Omental fat pad (tissue), 3 donors: ENCODE measurements at regions not wholly inside any gene's neighbourhood (a gene's known extent, or its start where the extent isn't known, plus 50 kb on each side); places are given as distances from the start of the nearest gene placed in this dataset.

Experiments used
- ATAC-seq: fragments of 150-250 bp; one replicate; pipeline ENCODE4 v1.9.1; 2016; ENCODE audit warnings: mild to moderate bottlenecking, moderate library complexity; ENCODE audit not compliant: low FRiP score
- DNase-seq: peaks from one replicate; pipeline ENCODE4 v3.0.0-alpha.2; 2019; ENCODE audit warnings: low spot score
- CTCF ChIP-seq, 3 donors: fragments of 450-650 bp; IDR thresholded peaks; one replicate each; pipeline ENCODE4 v1.5.1; 2016 to 2017; ENCODE audit warnings: antibody characterized with exemption in 3 of 3, mild to moderate bottlenecking in 3 of 3, moderate library complexity in 2 of 3

DNA sequence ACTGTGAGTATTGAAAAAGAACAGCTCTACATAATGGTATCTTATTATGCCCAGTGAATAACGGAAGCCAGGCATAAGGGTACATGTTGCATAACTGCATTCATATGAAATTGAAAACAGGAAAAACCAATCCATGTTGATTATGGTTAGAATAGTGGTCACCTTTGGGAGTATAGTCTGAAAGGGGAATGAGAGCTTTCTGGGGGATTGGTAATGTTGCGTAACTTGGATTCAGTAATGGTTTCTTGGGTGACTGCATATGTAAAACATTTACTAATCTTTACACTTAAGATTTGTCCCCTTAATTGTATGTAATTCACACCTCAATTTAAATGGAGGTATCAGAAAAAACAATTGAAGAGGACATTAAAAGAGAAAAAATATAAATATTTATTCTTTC is 292.1 kb downstream of the LMO4 start:
- no peak for TF ChIP-seq CTCF (IDR thresholded peaks at IDR 0.05)
- ATAC-seq (no peak), DNase-seq (no peak)

DNA sequence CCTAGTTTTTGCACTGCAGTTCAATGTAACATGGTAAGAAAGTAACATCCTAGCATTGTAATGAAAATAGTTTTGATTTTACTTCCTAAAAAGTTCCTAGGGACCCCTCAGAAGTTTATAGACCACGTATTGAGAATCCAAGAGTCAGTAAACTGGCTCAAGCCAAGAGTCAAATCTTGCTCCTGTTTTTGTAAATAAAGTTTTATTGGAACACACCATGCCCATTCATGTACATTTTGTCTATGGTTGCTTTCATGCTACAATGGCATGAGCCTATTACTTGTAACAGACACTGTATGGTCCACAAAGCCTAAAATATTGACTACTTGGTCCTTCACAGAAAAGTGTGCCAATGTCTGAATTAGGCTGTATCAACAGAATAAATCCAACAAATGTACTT is 301.0 kb downstream of the LMO4 start:
- TF ChIP-seq CTCF (IDR thresholded peaks at IDR 0.05), result no peak
- no peak for DNase-seq
- no peak for ATAC-seq

GRCh38 chr1:87632232-87632631 is 303.6 kb downstream of the LMO4 start:
- TF ChIP-seq CTCF (IDR thresholded peaks at IDR 0.05), result no peak
- ATAC-seq (no peak), DNase-seq (no peak)

- TF ChIP-seq CTCF (IDR thresholded peaks at IDR 0.05), result no peak
- DNase-seq (no peak), ATAC-seq (no peak)
Measured at GRCh38 chr1:87636198-87636892, 307.7 kb downstream of the LMO4 start.

- ATAC-seq, result no peak
- TF ChIP-seq CTCF (IDR thresholded peaks at IDR 0.05), result no peak
- no peak for DNase-seq
Measured at GRCh38 chr1:87638636-87639035, 310.0 kb downstream of the LMO4 start.

DNA sequence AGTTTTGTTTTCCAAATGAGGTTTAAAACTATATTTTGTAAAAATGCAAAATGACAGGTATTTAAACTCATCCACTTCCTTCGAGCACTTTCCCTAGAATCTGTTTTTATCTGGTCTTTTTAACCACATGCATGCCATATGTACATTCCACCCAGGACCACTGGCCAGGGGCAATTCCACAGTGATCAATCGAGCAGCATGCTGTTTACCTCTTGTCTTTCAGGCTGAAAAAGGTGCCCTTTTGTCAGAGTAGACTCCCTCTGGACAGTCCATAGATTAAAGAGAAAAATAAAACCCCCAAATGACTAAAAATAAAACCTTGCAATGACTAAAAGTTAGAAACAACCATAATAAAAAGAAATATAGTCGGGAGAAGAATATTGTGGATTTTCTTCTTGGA is 313.3 kb downstream of the LMO4 start:
- no peak for DNase-seq
- TF ChIP-seq CTCF (IDR thresholded peaks at IDR 0.05), result no peak
- ATAC-seq, result no peak

- DNase-seq (no peak), ATAC-seq (no peak)
- no peak for TF ChIP-seq CTCF (IDR thresholded peaks at IDR 0.05)
Measured at GRCh38 chr1:87642581-87643221, 314.0 kb downstream of the LMO4 start.
